HepG2 (cell line): ENCODE measurements at regions not wholly inside any gene's neighbourhood (a gene's known extent, or its start where the extent isn't known, plus 50 kb on each side); places are given as distances from the start of the nearest gene placed in this dataset.
A peak's percentile ranks its signal among the peaks of the same experiment; 100 is the strongest.

Experiments
- CTCF ChIP-seq: sonication (generic); formaldehyde crosslinking; IDR thresholded peaks from 2 replicates; pipeline ENCODE4 v1.5.0; 2020; ENCODE audit warnings: mild to moderate bottlenecking, missing genetic modification reagents, moderate library complexity
- FOXK2 ChIP-seq: fragments of 450-650 bp; IDR thresholded peaks from 2 replicates; pipeline ENCODE4 v1.6.1; 2016
- HMGXB4 ChIP-seq, 2 experiments: sonication (generic) in 1 of 2; formaldehyde crosslinking in 1 of 2; IDR thresholded peaks; 2 replicates each; pipeline versions ENCODE4 v1.4.0 to v1.6.1; 2018 to 2020; ENCODE audit warnings: missing genetic modification reagents in 2 of 2, borderline replicate concordance in 1 of 2, low read depth in 1 of 2, mild to moderate bottlenecking in 1 of 2, missing biosample characterization in 1 of 2
- REST ChIP-seq, 2 experiments: IDR thresholded peaks; 2 replicates each; pipeline ENCODE4 v1.6.1; 2011 to 2012; ENCODE audit warnings: low read length in 2 of 2, borderline replicate concordance in 1 of 2, low read depth in 1 of 2, mild to moderate bottlenecking in 1 of 2, moderate library complexity in 1 of 2
- SYNCRIP ChIP-seq: fragments of 200-400 bp; formaldehyde crosslinking; IDR thresholded peaks from 2 replicates; pipeline ENCODE4 v1.6.1; 2018; ENCODE audit warnings: mild to moderate bottlenecking, low read depth, low read length; ENCODE audit not compliant: insufficient read depth
- ZFX ChIP-seq: sonication (generic); formaldehyde crosslinking; IDR thresholded peaks from 2 replicates; pipeline ENCODE4 v1.4.0; 2020; ENCODE audit warnings: mild to moderate bottlenecking, low read depth, missing genetic modification reagents, moderate library complexity
- ZNF460 ChIP-seq: sonication (generic); formaldehyde crosslinking; IDR thresholded peaks from 2 replicates; pipeline ENCODE4 v1.5.1; 2020; ENCODE audit warnings: missing genetic modification reagents, mild to moderate bottlenecking, borderline replicate concordance
- ZNF788 ChIP-seq: sonication (generic); formaldehyde crosslinking; IDR thresholded peaks from 2 replicates; pipeline ENCODE4 v1.5.0; 2020; ENCODE audit warnings: mild to moderate bottlenecking, missing genetic modification reagents, borderline replicate concordance
- ZSCAN30 ChIP-seq: sonication (generic); formaldehyde crosslinking; IDR thresholded peaks from 2 replicates; pipeline ENCODE4 v1.5.0; 2020; ENCODE audit warnings: mild to moderate bottlenecking, missing genetic modification reagents

- TF ChIP-seq CTCF, result peak; percentile 8; the same call in 1 of the 2 replicates
- TF ChIP-seq ZSCAN30 (CRISPR knock-in tag), result no peak
- no peak for TF ChIP-seq ZNF788 (CRISPR knock-in tag)
- no peak for TF ChIP-seq ZNF460
- no peak for TF ChIP-seq HMGXB4 (CRISPR knock-in tag; IDR thresholded peaks at IDR 0.05; ENCODE audit: borderline replicate concordance in 1 of 2, low read depth in 1 of 2)
- TF ChIP-seq ZFX (CRISPR knock-in tag), result no peak
- TF ChIP-seq FOXK2, result no peak
- no peak for TF ChIP-seq SYNCRIP
- no peak for TF ChIP-seq REST (IDR thresholded peaks at IDR 0.05; ENCODE audit: borderline replicate concordance in 1 of 2, low read depth in 1 of 2, low read length in 2 of 2)
These were observed 151.4 kb upstream of the USP9X start for GRCh38 chrX:40933706-40934425.
